H1 (cell line): ENCODE measurements at regions not wholly inside any gene's neighbourhood (a gene's known extent, or its start where the extent isn't known, plus 50 kb on each side); places are given as distances from the start of the nearest gene placed in this dataset.

Source experiments
- CTCF ChIA-PET: fragments of 300-600 bp; sonication (Branson Sonifier 250); formaldehyde crosslinking; loops from one replicate; lab custom pipeline; 2021; ENCODE audit not compliant: partially characterized antibody; lab: Charles Lee
- POLR2A ChIA-PET: fragments of 300-600 bp; sonication (Branson Sonifier 250); formaldehyde crosslinking; loops from one replicate; lab custom pipeline; 2021; ENCODE audit warnings: inconsistent platforms; ENCODE audit not compliant: partially characterized antibody; lab: Charles Lee
- DNase-seq, 2 experiments: peaks; one replicate each; pipeline versions ENCODE4 v3.0.0 to v3.0.0-alpha.2; 2010 to 2022; ENCODE audit warnings: low spot score in 2 of 2, low read depth in 1 of 2, mixed read lengths in 1 of 2
- FAIRE-seq: peaks from 2 replicates; lab custom pipeline; 2011; peaks lifted over from hg19 to GRCh38; lab: Jason Lieb, UNC
- H2AFZ ChIP-seq: 2 replicates; pipeline ENCODE4 v1.8.1; 2012; ENCODE audit warnings: low read length, inconsistent platforms
- H2AK5ac ChIP-seq: 2 replicates; pipeline ENCODE4 v1.6.1; 2013; ENCODE audit warnings: low read depth, low read length
- H2BK120ac ChIP-seq: replicated peaks from 2 replicates; pipeline ENCODE3; 2013; ENCODE audit warnings: low read depth, low read length, inconsistent platforms
- H2BK12ac ChIP-seq: 2 replicates; pipeline ENCODE4 v1.6.1; 2013; ENCODE audit warnings: low read depth, low read length
- H2BK15ac ChIP-seq: 2 replicates; pipeline ENCODE4 v1.6.1; 2013; ENCODE audit warnings: low read length
- H2BK20ac ChIP-seq: 2 replicates; pipeline ENCODE4 v1.6.1; 2013; ENCODE audit warnings: low read length
- H2BK5ac ChIP-seq: 2 replicates; pipeline ENCODE4 v1.6.1; 2013; ENCODE audit warnings: low read depth, low read length
- H3K14ac ChIP-seq: 2 replicates; pipeline ENCODE4 v1.6.1; 2013; ENCODE audit warnings: inconsistent platforms; ENCODE audit not compliant: insufficient read length
- H3K18ac ChIP-seq: 2 replicates; pipeline ENCODE4 v1.6.1; 2013; ENCODE audit warnings: low read length; ENCODE audit errors: extremely low read depth
- H3K23ac ChIP-seq: 2 replicates; pipeline ENCODE4 v1.6.1; 2013; ENCODE audit warnings: inconsistent platforms; ENCODE audit not compliant: insufficient read length
- H3K23me2 ChIP-seq: 2 replicates; pipeline ENCODE4 v1.6.1; 2013; ENCODE audit warnings: low read depth, low read length
- H3K27ac ChIP-seq: 2 replicates; pipeline ENCODE4 v1.6.1; 2011; ENCODE audit warnings: low read depth, low read length, inconsistent platforms
- H3K27me3 ChIP-seq, 4 experiments: replicated peaks in 1 of 4; 1 replicate in 1 of 4; 2 replicates in 3 of 4; pipeline versions ENCODE4 v1.6.1 to v1.8.1; 2011 to 2013; ENCODE audit warnings: low read length in 3 of 4, mild to moderate bottlenecking in 3 of 4, inconsistent platforms in 2 of 4, mixed read lengths in 2 of 4, moderate library complexity in 1 of 4; ENCODE audit not compliant: control insufficient read depth in 3 of 4, insufficient read depth in 3 of 4; ENCODE audit errors: extremely low read depth in 1 of 4
- H3K36me3 ChIP-seq, 4 experiments: 2 replicates each; pipeline versions ENCODE4 v1.6.1 to v1.8.1; 2011 to 2013; ENCODE audit warnings: mild to moderate bottlenecking in 4 of 4, low read length in 3 of 4, moderate library complexity in 2 of 4, control low read depth in 1 of 4, inconsistent platforms in 1 of 4; ENCODE audit not compliant: insufficient read depth in 4 of 4, control insufficient read depth in 2 of 4
- H3K4ac ChIP-seq: replicated peaks from 2 replicates; pipeline ENCODE3; 2013; ENCODE audit warnings: low read length, low read depth, mixed read lengths, inconsistent platforms; ENCODE audit not compliant: insufficient read length
- H3K4me1 ChIP-seq, 4 experiments: replicated peaks in 1 of 4; 1 replicate in 1 of 4; 2 replicates in 3 of 4; pipeline versions ENCODE4 v1.6.1 to v1.8.1; 2011 to 2013; ENCODE audit warnings: low read length in 3 of 4, inconsistent platforms in 2 of 4, mixed read lengths in 1 of 4; ENCODE audit not compliant: insufficient read depth in 4 of 4, control insufficient read depth in 3 of 4
- H3K4me2 ChIP-seq, 2 experiments: 2 replicates each; pipeline versions ENCODE4 v1.6.1 to v1.8.1; 2011 to 2013; ENCODE audit warnings: low read depth in 2 of 2, low read length in 2 of 2, control low read depth in 1 of 2, inconsistent platforms in 1 of 2, mild to moderate bottlenecking in 1 of 2; ENCODE audit not compliant: insufficient read depth in 1 of 2
- H3K4me3 ChIP-seq, 4 experiments: fragments of 200-600, 300-600 bp in 1 of 4; sonication (generic), shearing (Covaris generic), sonication (Bioruptor Twin) in 1 of 4; 2 replicates each; pipeline versions ENCODE4 v1.5.1 to v1.8.1; 2011 to 2016; ENCODE audit warnings: low read length in 4 of 4, low read depth in 3 of 4, control low read depth in 2 of 4, inconsistent platforms in 2 of 4, mild to moderate bottlenecking in 2 of 4, mixed read lengths in 1 of 4, moderate library complexity in 1 of 4; ENCODE audit not compliant: insufficient read depth in 2 of 4; ENCODE audit errors: extremely low read depth in 1 of 4
- H3K56ac ChIP-seq: replicated peaks from 2 replicates; pipeline ENCODE3; 2013; ENCODE audit warnings: low read depth, mild to moderate bottlenecking, mixed read lengths, low read length, inconsistent platforms; ENCODE audit not compliant: insufficient read length
- H3K79me1 ChIP-seq: 2 replicates; pipeline ENCODE4 v1.6.1; 2013; ENCODE audit warnings: low read depth, low read length, control low read depth
- H3K79me2 ChIP-seq, 2 experiments: 2 replicates each; pipeline versions ENCODE4 v1.6.1 to v1.8.1; 2012 to 2013; ENCODE audit warnings: low read length in 2 of 2, mild to moderate bottlenecking in 2 of 2, inconsistent platforms in 1 of 2; ENCODE audit not compliant: insufficient read depth in 2 of 2, control insufficient read depth in 1 of 2
- H3K9ac ChIP-seq, 4 experiments: replicated peaks in 1 of 4; 1 replicate in 1 of 4; 2 replicates in 3 of 4; pipeline versions ENCODE4 v1.6.1 to v1.8.1; 2011 to 2013; ENCODE audit warnings: low read depth in 3 of 4, low read length in 3 of 4, control low read depth in 2 of 4, mild to moderate bottlenecking in 2 of 4, moderate library complexity in 2 of 4, inconsistent platforms in 1 of 4; ENCODE audit errors: extremely low read depth in 1 of 4
- H3K9me3 ChIP-seq, 2 experiments: 2 replicates each; pipeline versions ENCODE4 v1.6.1 to v1.8.1; 2012 to 2013; ENCODE audit warnings: mild to moderate bottlenecking in 2 of 2, moderate library complexity in 2 of 2, control low read depth in 1 of 2, inconsistent platforms in 1 of 2, low read depth in 1 of 2, low read length in 1 of 2, mixed read lengths in 1 of 2; ENCODE audit not compliant: insufficient read depth in 2 of 2
- H4K20me1 ChIP-seq, 2 experiments: replicated peaks in 1 of 2; 2 replicates each; pipeline versions ENCODE3 to v1.8.1; 2011 to 2013; ENCODE audit warnings: inconsistent platforms in 2 of 2, low read length in 2 of 2, mild to moderate bottlenecking in 1 of 2; ENCODE audit not compliant: insufficient read depth in 2 of 2, control insufficient read depth in 1 of 2
- H4K5ac ChIP-seq: 2 replicates; pipeline ENCODE4 v1.6.1; 2013; ENCODE audit warnings: low read length, low read depth, mixed read lengths, inconsistent platforms; ENCODE audit not compliant: insufficient read length
- H4K8ac ChIP-seq: 2 replicates; pipeline ENCODE4 v1.8.0; 2013; ENCODE audit warnings: mild to moderate bottlenecking, moderate library complexity, low read length, inconsistent platforms; ENCODE audit not compliant: insufficient read depth; ENCODE audit errors: extremely low read depth
- H4K91ac ChIP-seq: replicated peaks from 2 replicates; pipeline ENCODE3; 2013; ENCODE audit warnings: low read length, mixed read lengths, inconsistent platforms; ENCODE audit not compliant: insufficient read length
- POLR2A ChIP-seq, 2 experiments: IDR thresholded peaks; 1 replicate in 1 of 2; 2 replicates in 1 of 2; pipeline ENCODE4 v1.6.1; 2011; ENCODE audit warnings: low read depth in 2 of 2, low read length in 2 of 2, mild to moderate bottlenecking in 2 of 2; ENCODE audit errors: control extremely low read depth in 1 of 2
- RFX5 ChIP-seq: IDR thresholded peaks from 2 replicates; pipeline ENCODE4 v1.6.1; 2011; ENCODE audit warnings: low read depth, low read length, improper control_type of control experiment, borderline replicate concordance
- SP4 ChIP-seq: IDR thresholded peaks from 2 replicates; pipeline ENCODE4 v1.6.1; 2012; ENCODE audit warnings: low read length, inconsistent platforms
- TEAD4 ChIP-seq: IDR thresholded peaks from 2 replicates; pipeline ENCODE4 v1.6.1; 2012; ENCODE audit warnings: low read depth, low read length, inconsistent platforms, mixed read lengths
- WGBS, 2 experiments: shearing (Covaris generic) in 1 of 2; methylation state at CpG; one replicate each; pipeline versions ENCODE4 v1.1.6 to v1.1.7; 2013 to 2015; ENCODE audit warnings: low lambda C conversion rate in 2 of 2, mixed read lengths in 2 of 2, inconsistent platforms in 1 of 2, low coverage in 1 of 2, missing lambda C conversion rate in 1 of 2; ENCODE audit not compliant: insufficient replicate concordance in 2 of 2, insufficient coverage in 1 of 2, insufficient read length in 1 of 2; ENCODE audit errors: extremely low coverage in 1 of 2, missing lambda C conversion rate in 1 of 2; 5-methylcytosine and 5-hydroxymethylcytosine counted together
- TF ChIP-seq, protein P1 (sequence below): IDR thresholded peaks from 2 replicates; pipeline ENCODE4 v1.6.1; 2012; ENCODE audit warnings: inconsistent platforms

DNA sequence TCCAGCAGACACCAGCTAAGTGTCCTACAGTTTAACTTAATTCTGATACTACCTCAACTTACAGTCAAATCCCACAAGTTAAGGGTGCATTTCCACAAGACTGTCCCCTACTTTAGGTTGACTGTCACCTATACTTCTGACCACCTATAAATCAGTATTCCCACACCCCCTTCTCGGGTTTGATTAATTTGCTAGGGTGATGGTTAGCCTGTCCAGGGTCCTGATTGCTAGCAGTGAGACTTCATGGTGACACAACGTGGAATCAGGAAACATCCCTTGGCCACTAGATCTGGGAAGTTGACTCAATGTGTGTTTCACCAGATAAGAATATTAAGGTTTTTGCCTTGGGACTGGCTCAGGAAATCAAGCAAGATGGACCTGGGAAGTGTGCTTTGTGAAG, 88.4 kb downstream of the OR13A1 start:
- Histone ChIP-seq H3K27ac (no peak overlapping the region), H2BK120ac (no peak overlapping the region), H3K4me1 (no peaks in the 10 kb centered on the region), H3K4ac (no peak overlapping the region), H4K20me1 (no peaks in the 10 kb centered on the region), H2AK5ac (no peak overlapping the region), H3K4me2 (no peak overlapping the region), H3K9me3 (peaks cover 17 to 20% of the 10 kb centered on the region in 2 experiments), H2BK15ac (no peak overlapping the region), H2BK20ac (no peak overlapping the region), H2BK12ac (no peak overlapping the region), H3K9ac (no peak overlapping the region), H4K5ac (no peak overlapping the region), H3K14ac (no peak overlapping the region), H3K23ac (no peak overlapping the region), H2BK5ac (no peak overlapping the region), H3K4me3 (no peak overlapping the region), H3K23me2 (no peaks in the 10 kb centered on the region), H3K79me1 (no peaks in the 10 kb centered on the region), H2AFZ (no peak overlapping the region), H3K18ac (no peak overlapping the region), H3K79me2 (no peaks in the 10 kb centered on the region), H4K8ac (no peak overlapping the region), H3K36me3 (no peaks in the 10 kb centered on the region), H3K27me3 (peaks cover 0 to 1% (median 0%) of the 10 kb centered on the region in 4 experiments; a peak in 2 of 7 replicates), H4K91ac (no peak overlapping the region), H3K56ac (no peak overlapping the region)
- CTCF ChIA-PET: no interaction called here
- POLR2A ChIA-PET: no interaction called here
- TF ChIP-seq POLR2A (IDR thresholded peaks at IDR 0.05; ENCODE audit: control extremely low read depth in 1 of 2, low read depth in 2 of 2, low read length in 2 of 2): no peak
- no peak for TF ChIP-seq RFX5
- no peak for TF ChIP-seq TEAD4
- TF ChIP-seq, protein P1, sequence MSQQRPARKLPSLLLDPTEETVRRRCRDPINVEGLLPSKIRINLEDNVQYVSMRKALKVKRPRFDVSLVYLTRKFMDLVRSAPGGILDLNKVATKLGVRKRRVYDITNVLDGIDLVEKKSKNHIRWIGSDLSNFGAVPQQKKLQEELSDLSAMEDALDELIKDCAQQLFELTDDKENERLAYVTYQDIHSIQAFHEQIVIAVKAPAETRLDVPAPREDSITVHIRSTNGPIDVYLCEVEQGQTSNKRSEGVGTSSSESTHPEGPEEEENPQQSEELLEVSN: no peak
- no peak for TF ChIP-seq SP4
- no peak for DNase-seq
- WGBS, 2 experiments: 100% methylated on average over 2 of the region's 2 CpGs; no CpG with 5 or more reads in 1 of the 2 experiments
- no peak for FAIRE-seq
